Motor neuron (in vitro differentiated cells): ENCODE measurements at regions not wholly inside any gene's neighbourhood (a gene's known extent, or its start where the extent isn't known, plus 50 kb on each side); places are given as distances from the start of the nearest gene placed in this dataset.
"Not testable (repeated sequence)": the region's sequence is repeated elsewhere in the genome, so short reads cannot be mapped to it uniquely, and the experiment has no call there.

ENCODE experiments used
- ATAC-seq, 8 experiments: fragments of 200-7000 bp; cut with Tn5 transposase; replicated peaks in 6 of 8; 2 replicates each; pipeline ENCODE4 v1.8.0; 2021; ENCODE audit warnings: mild to moderate bottlenecking in 8 of 8, moderate library complexity in 8 of 8
- H3K27ac ChIP-seq, 2 donors: fragments of 250-450 bp; sonication (Bioruptor Pico); 2 replicates each; pipeline ENCODE4 v1.9.0; 2021; ENCODE audit warnings: antibody characterized with exemption in 2 of 2, mild to moderate bottlenecking in 2 of 2, moderate library complexity in 1 of 2
- H3K4me1 ChIP-seq, 2 donors: fragments of 250-450 bp; sonication (Bioruptor Pico); replicated peaks in 1 of 2; 2 replicates each; pipeline ENCODE4 v1.6.1; 2021; ENCODE audit warnings: antibody characterized with exemption in 2 of 2, mild to moderate bottlenecking in 2 of 2, moderate library complexity in 1 of 2
- H3K4me3 ChIP-seq, 5 donors: fragments of 250-450 bp; sonication (Bioruptor Pico); 2 replicates each; pipeline ENCODE4 v1.9.0; 2021; ENCODE audit warnings: antibody characterized with exemption in 5 of 5, mild to moderate bottlenecking in 5 of 5, moderate library complexity in 4 of 5
- whole genome bisulfite sequencing, 10 experiments: fragments of 450-650 bp; shearing (Covaris generic); methylation state at CpG; one replicate each; pipeline ENCODE4 v1.0.0; 2022; 5-methylcytosine and 5-hydroxymethylcytosine counted together
- in situ Hi-C, 9 experiments: fragments of 400-800 bp; cut with MboI; loops; one replicate each; pipeline ENCODE4 v1.15.0; 2021; ENCODE audit warnings: low sequenced_read_pairs in 9 of 9, low pct_unique_long_range_greater_than_20kb in 2 of 9; ENCODE audit not compliant: unreplicated experiment in 9 of 9

DNA sequence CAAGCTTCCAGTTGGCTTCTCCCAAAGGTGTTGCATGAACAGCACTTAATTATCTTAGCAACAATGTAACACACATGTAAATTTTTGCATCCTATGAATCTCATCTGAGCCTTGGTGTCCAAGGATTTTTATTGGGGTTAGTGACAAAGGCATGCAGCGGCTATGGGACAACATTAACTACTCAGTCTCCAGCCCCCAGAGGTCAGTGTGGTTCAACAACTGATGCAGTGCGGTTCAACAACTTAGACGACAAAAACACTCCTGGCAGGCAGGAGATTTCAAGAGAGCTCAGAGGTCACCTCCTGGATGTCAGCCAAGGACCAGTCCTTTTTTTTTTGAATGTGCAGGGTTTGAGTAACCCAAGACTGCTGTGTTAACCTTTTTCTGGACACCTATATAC, 77.5 kb upstream of the HMCN1 start:
- no peak for ATAC-seq
- 0 to 93% (median 80%) methylated on average over 1 to 3 of the region's 3 CpGs; no CpG with 5 or more reads in 1 of the 10 experiments for WGBS, 10 experiments

DNA sequence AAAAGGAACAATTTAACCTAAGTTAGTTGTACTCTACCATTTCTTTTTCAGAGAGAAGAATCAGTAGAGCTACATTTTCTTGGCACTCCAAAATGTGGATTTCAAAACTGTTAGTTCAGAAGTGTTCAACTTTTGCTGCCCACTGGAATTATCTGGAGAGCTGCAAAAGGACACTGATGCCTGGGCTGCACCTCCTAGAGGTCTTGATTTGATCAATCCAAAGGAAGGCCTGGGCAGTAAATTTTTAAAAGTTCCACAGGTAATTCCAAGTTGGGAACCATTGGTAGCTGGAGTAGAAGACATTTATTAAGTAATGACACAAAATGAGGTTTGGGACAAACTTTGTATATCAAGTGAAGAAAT, 79.3 kb upstream of the HMCN1 start:
- Histone ChIP-seq H3K4me1 (no peaks in the 10 kb centered on the region), H3K27ac (no peak overlapping the region), H3K4me3 (no peak overlapping the region)
- in situ Hi-C loops: loop anchor here in 4 of 9 experiments (25.0 kb wide), 3 partner anchors 218 to 843 kb away; partner anchors contain the start of gene IVNS1ABP (in 3 of the 4)
- no peak for ATAC-seq

More for the DNA sequence above, 77.5 kb upstream of the HMCN1 start:
- Histone ChIP-seq H3K4me1 (no peaks in the 10 kb centered on the region), H3K27ac (no peak overlapping the region), H3K4me3 (no peak overlapping the region)
- in situ Hi-C loops: loop anchor here in 4 of 9 experiments (25.0 kb wide), 3 partner anchors 219 to 844 kb away; partner anchors contain the start of gene IVNS1ABP (in 3 of the 4)

- no peaks in the 10 kb centered on the region for H3K4me1 ChIP-seq
- in situ Hi-C loops: loop anchor here in 4 of 9 experiments (25.0 kb wide), 3 partner anchors 217 to 842 kb away; partner anchors contain the start of gene IVNS1ABP (in 3 of the 4)
- H3K27ac ChIP-seq: no peak overlapping the region
- H3K4me3 ChIP-seq: no peak overlapping the region
- WGBS, 10 experiments: 75 to 99% (median 93%) methylated on average over 3 to 4 of the region's 4 CpGs
- no peak for ATAC-seq
Observed at GRCh38 chr1:185654199-185654951, 79.8 kb upstream of the HMCN1 start.

DNA sequence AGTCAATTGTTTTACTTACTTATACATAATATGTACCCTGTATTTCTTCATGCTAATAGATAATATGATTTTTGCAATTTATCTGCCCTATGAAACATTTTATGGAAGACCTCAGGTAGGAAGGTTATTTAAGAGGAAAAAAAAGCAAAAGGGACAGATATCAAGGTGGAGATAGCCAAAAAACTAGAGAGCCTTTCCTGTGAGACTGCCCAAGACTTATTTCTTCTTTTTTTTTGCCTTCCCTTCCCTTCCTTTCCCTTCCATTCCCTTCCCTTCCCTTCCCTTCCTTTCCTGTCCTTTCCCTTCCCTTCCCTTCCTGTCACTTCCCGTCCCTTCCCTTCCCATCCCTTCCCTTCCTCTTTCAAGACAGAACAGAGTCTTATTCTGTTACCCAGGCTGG, 80.6 kb upstream of the HMCN1 start:
- ATAC-seq: no peak
- no peak overlapping the region for H3K4me3 ChIP-seq
- 100% methylated on average over 1 of the region's 1 CpG; no CpG with 5 or more reads in 8 of the 10 experiments for WGBS, 10 experiments
- in situ Hi-C loops: loop anchor here in 4 of 9 experiments (25.0 kb wide), 3 partner anchors 216 to 841 kb away; partner anchors contain the start of gene IVNS1ABP (in 3 of the 4)
- H3K4me1 ChIP-seq: no peaks in the 10 kb centered on the region
- no peak overlapping the region for H3K27ac ChIP-seq

DNA sequence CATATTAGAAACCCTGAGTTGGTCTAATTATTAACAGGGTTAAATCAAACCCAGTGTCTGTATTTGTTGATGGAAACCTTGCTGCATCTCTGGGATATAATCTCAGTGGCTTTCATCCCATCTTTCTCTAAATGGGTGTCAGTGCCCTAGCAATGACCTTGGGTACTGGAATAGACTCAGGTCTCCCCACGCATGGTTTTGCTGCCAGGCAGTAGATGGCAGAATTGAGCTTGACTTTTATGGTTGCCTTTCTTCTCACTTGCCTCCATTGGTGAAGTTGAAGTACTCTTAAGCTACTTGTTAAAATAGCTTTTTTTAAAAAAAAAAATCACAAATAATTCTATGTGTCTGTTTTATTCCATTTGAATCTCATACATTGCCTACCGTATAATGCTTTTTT, 81.8 kb upstream of the HMCN1 start:
- in situ Hi-C loops: loop anchor here in 4 of 9 experiments (25.0 kb wide), 3 partner anchors 215 to 840 kb away; partner anchors contain the start of gene IVNS1ABP (in 3 of the 4)
- WGBS, 10 experiments: 79 to 100% (median 92%) methylated on average over 1 to 2 of the region's 2 CpGs; no CpG with 5 or more reads in 1 of the 10 experiments
- Histone ChIP-seq H3K4me3 (no peak overlapping the region), H3K4me1 (no peaks in the 10 kb centered on the region), H3K27ac (no peak overlapping the region)
- no peak for ATAC-seq

DNA sequence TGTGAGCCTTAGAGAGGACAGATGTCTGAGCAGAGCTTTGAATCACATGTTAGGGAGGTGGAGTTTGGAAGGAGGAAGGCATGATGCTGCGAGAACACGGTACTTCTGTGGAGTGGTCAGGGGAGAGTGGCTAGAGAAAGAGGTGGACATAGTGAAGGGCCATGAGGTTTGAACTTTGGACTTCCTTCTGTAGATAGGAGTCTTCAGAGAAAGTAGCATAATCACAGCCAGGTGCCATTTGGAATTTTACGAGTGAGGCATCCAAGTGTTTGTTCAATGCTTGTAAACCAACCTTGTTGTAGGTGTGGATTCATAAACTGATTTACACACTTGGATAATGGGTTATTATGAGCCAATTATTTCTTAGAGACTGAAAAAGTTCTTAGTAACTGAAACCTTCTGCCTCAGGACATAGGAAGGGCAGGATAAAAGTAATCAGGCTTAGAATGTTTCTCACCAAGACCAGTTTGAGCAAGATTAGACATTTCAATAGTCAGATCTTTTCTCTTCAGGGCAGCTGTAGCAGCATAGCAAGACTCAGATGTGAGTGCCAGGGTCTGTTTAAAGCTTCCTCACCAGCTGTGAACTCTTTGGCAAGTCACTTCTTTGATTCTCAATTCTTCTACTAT, 83.5 kb upstream of the HMCN1 start:
- Histone ChIP-seq H3K4me1 (peaks cover 7 to 8% of the 10 kb centered on the region in 2 donors), H3K27ac (no peak overlapping the region), H3K4me3 (no peak overlapping the region)
- peak in 1 of 8 experiments; percentile 6 for ATAC-seq
- in situ Hi-C loops: loop anchor here in 4 of 9 experiments (25.0 kb wide), 3 partner anchors 213 to 838 kb away; partner anchors contain the start of gene IVNS1ABP (in 3 of the 4)
- 75 to 100% (median 94%) methylated on average over 1 to 3 of the region's 3 CpGs; no CpG with 5 or more reads in 2 of the 10 experiments for WGBS, 10 experiments

DNA sequence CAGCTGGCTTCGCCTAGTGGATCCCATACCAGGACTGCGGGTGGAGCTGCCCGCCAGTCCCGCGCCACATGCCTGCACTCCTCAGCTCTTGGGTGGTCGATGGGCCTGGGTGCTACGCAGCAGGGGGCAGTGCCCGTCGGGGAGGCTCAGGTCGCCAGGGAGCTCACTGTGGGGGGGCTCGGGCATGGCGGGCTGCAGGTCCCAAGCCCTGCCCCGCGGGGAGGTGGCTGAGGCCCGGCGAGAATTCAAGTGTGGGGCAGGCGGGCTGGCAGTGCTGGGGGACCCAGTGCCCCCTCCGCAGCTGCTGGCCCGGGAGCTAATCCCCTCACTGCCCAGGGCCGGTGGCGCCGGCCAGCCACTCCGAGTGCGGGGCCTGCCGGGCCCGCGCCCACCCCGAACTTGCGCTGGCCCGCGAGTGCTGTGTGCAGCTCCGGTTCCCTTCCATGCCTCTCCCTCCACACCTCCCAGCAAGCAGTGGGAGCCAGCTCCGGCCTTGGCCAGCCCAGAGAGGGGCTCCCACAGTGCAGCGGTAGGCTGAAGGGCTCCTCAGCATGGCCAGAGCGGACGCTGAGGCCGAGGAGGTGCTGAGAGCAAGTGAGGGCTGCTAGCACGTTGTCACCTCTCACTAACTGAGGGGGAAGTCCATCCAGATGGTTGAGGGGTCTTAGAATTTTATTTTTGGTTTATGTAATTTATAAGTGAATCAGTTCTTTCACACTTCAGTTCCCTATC, 85.2 kb upstream of the HMCN1 start:
- no peak for ATAC-seq
- peaks cover 13 to 14% of the 10 kb centered on the region in 2 donors for H3K4me1 ChIP-seq
- H3K27ac ChIP-seq: no peak overlapping the region
- in situ Hi-C loops: no loop called here
- WGBS, 10 experiments: 80 to 100% (median 96%) methylated on average over 2 to 9 of the region's 38 CpGs; no CpG with 5 or more reads in 6 of the 10 experiments
- no peak overlapping the region for H3K4me3 ChIP-seq

GRCh38 chr1:185647597-185648267, 86.5 kb upstream of the HMCN1 start:
- 80 to 100% (median 97%) methylated on average over 1 to 12 of the region's 12 CpGs for WGBS, 10 experiments
- in situ Hi-C loops, H3K4me3 ChIP-seq, ATAC-seq, H3K27ac ChIP-seq: not testable (repeated sequence)
- H3K4me1 ChIP-seq: peaks cover 13 to 14% of the 10 kb centered on the region in 2 donors

- ATAC-seq: peak; percentile 81 to 99 (median 94)
- WGBS, 10 experiments: 0 to 10% (median 0%) methylated on average over 1 to 3 of the region's 3 CpGs; no CpG with 5 or more reads in 1 of the 10 experiments
- Histone ChIP-seq H3K4me1 (peaks cover 13 to 14% of the 10 kb centered on the region in 2 donors), H3K27ac (no peak overlapping the region), H3K4me3 (no peak overlapping the region)
- in situ Hi-C loops: no loop called here
Observed at GRCh38 chr1:185646202-185646683, 87.9 kb upstream of the HMCN1 start.

GRCh38 chr1:185645686-185646085, 88.5 kb upstream of the HMCN1 start:
- peak in 3 of 8 experiments; percentile 5 to 13 (median 7) for ATAC-seq
- in situ Hi-C loops: no loop called here
- H3K4me3 ChIP-seq: no peak overlapping the region
- no peak overlapping the region for H3K27ac ChIP-seq
- H3K4me1 ChIP-seq: peaks cover 13 to 14% of the 10 kb centered on the region in 2 donors
- 0 to 100% (median 53%) methylated on average over 1 of the region's 1 CpG; no CpG with 5 or more reads in 4 of the 10 experiments for WGBS, 10 experiments

DNA sequence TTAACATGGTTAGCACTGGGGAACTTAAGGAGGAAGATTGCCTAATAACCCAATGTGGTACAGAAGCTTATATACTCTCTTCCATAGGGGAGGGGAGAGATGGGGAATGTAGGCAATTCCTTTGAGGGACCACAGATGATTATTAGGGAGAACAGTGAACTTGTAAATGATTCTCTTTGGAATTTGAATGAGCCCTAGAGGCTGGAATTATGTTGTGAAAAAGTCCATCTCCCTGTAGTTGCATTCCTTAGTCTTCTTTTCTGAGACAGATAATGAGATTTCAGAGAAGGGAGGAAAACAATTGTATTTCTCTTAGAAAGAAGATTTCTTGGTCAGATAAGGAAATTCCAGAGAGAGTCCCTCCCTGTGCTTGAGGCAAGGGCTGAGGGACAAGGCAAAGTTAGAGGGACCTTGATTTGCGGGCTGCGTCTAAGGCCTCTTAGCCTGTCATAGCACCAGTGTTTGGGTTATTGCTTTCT, 89.0 kb upstream of the HMCN1 start:
- peak in 6 of 8 experiments; percentile 11 to 58 (median 42) for ATAC-seq
- H3K4me3 ChIP-seq: no peak overlapping the region

GRCh38 chr1:185644531-185644930, 89.7 kb upstream of the HMCN1 start:
- Histone ChIP-seq H3K4me3 (no peak overlapping the region), H3K27ac (no peak overlapping the region), H3K4me1 (peaks cover 13 to 14% of the 10 kb centered on the region in 2 donors)
- in situ Hi-C loops: no loop called here
- 0 to 100% (median 62%) methylated on average over 1 of the region's 1 CpG; no CpG with 5 or more reads in 2 of the 10 experiments for WGBS, 10 experiments
- ATAC-seq: peak in 1 of 8 experiments; percentile 2

More for the DNA sequence above, 89.0 kb upstream of the HMCN1 start:
- 19 to 100% (median 71%) methylated on average over 1 to 2 of the region's 2 CpGs; no CpG with 5 or more reads in 4 of the 10 experiments for WGBS, 10 experiments
- Histone ChIP-seq H3K27ac (no peak overlapping the region), H3K4me1 (peaks cover 13 to 14% of the 10 kb centered on the region in 2 donors)
- in situ Hi-C loops: no loop called here
